ENCODE measurements at regions not wholly inside any gene's neighbourhood (a gene's known extent, or its start where the extent isn't known, plus 50 kb on each side); places are given as distances from the start of the nearest gene placed in this dataset.

GRCh38 chr3:190213727-190214126 lies 93.0 kb upstream of the P3H2 start:
- Histone ChIP-seq H3K27ac (no peak overlapping the region), H3K27me3 (no peaks in the 10 kb centered on the region), H3K4me3 (replicated peaks in 1 of 3) (no peak overlapping the region), H3K4me1 (no peaks in the 10 kb centered on the region), H3K9me3 (no peaks in the 10 kb centered on the region), H3K36me3 (no peaks in the 10 kb centered on the region)
- TF ChIP-seq CTCF (IDR thresholded peaks at IDR 0.05) (no peak), POLR2A (IDR thresholded peaks at IDR 0.05) (no peak)
- intact Hi-C loops (cut with DNase I), result no loop called here
- no peak for DNase-seq

GRCh38 chr3:190210608-190211007 lies 89.9 kb upstream of the P3H2 start:
- Histone ChIP-seq H3K4me3 (replicated peaks in 1 of 3) (no peak overlapping the region), H3K4me1 (no peaks in the 10 kb centered on the region), H3K36me3 (no peaks in the 10 kb centered on the region), H3K27me3 (no peaks in the 10 kb centered on the region), H3K9me3 (no peaks in the 10 kb centered on the region), H3K27ac (no peak overlapping the region)
- 88 to 89% methylated on average over 1 of the region's 1 CpG for WGBS, 2 donors
- intact Hi-C loops (cut with DNase I), result no loop called here
- TF ChIP-seq POLR2A (IDR thresholded peaks at IDR 0.05) (no peak), CTCF (IDR thresholded peaks at IDR 0.05) (no peak)
- DNase-seq, result no peak

- Histone ChIP-seq H3K4me3 (replicated peaks in 1 of 3) (no peak overlapping the region), H3K4me1 (no peaks in the 10 kb centered on the region), H3K9me3 (no peaks in the 10 kb centered on the region), H3K27ac (no peak overlapping the region), H3K27me3 (no peaks in the 10 kb centered on the region), H3K36me3 (no peaks in the 10 kb centered on the region)
- no peak for DNase-seq
- intact Hi-C loops (cut with DNase I), result no loop called here
- TF ChIP-seq CTCF (IDR thresholded peaks at IDR 0.05) (no peak), POLR2A (IDR thresholded peaks at IDR 0.05) (no peak)
- WGBS, 2 donors, result 0 to 98% methylated on average over 1 of the region's 1 CpG
Observed at GRCh38 chr3:190209533-190209932, 88.8 kb upstream of the P3H2 start.

- WGBS, 2 donors, result 95 to 96% methylated on average over 1 of the region's 1 CpG
Observed at GRCh38 chr3:190208196-190208595, 87.5 kb upstream of the P3H2 start.

GRCh38 chr3:190205739-190206138 lies 85.0 kb upstream of the P3H2 start:
- no peaks in the 10 kb centered on the region for H3K36me3 ChIP-seq
- WGBS, 2 donors, result 85 to 87% methylated on average over 1 of the region's 1 CpG
- intact Hi-C loops (cut with DNase I), result no loop called here
- no peak overlapping the region for H3K4me3 ChIP-seq (replicated peaks in 1 of 3)
- TF ChIP-seq POLR2A (IDR thresholded peaks at IDR 0.05), result no peak
- TF ChIP-seq CTCF (IDR thresholded peaks at IDR 0.05), result no peak
- H3K27ac ChIP-seq, result no peak overlapping the region
- DNase-seq, result no peak
- no peaks in the 10 kb centered on the region for H3K4me1 ChIP-seq
- H3K9me3 ChIP-seq, result no peaks in the 10 kb centered on the region
- H3K27me3 ChIP-seq, result no peaks in the 10 kb centered on the region

More at GRCh38 chr3:190208196-190208595, 87.5 kb upstream of the P3H2 start:
- Histone ChIP-seq H3K4me1 (no peaks in the 10 kb centered on the region), H3K36me3 (no peaks in the 10 kb centered on the region), H3K9me3 (no peaks in the 10 kb centered on the region), H3K27me3 (no peaks in the 10 kb centered on the region), H3K27ac (no peak overlapping the region), H3K4me3 (replicated peaks in 1 of 3) (no peak overlapping the region)
- intact Hi-C loops (cut with DNase I), result no loop called here
- DNase-seq, result no peak
- TF ChIP-seq CTCF (IDR thresholded peaks at IDR 0.05) (no peak), POLR2A (IDR thresholded peaks at IDR 0.05) (no peak)
